ENCODE measurements at regions not wholly inside any gene's neighbourhood (a gene's known extent, or its start where the extent isn't known, plus 50 kb on each side); places are given as distances from the start of the nearest gene placed in this dataset.

GRCh38 chr1:88538222-88538899, 145.7 kb upstream of the PKN2 start:
- TF ChIP-seq, protein P1, sequence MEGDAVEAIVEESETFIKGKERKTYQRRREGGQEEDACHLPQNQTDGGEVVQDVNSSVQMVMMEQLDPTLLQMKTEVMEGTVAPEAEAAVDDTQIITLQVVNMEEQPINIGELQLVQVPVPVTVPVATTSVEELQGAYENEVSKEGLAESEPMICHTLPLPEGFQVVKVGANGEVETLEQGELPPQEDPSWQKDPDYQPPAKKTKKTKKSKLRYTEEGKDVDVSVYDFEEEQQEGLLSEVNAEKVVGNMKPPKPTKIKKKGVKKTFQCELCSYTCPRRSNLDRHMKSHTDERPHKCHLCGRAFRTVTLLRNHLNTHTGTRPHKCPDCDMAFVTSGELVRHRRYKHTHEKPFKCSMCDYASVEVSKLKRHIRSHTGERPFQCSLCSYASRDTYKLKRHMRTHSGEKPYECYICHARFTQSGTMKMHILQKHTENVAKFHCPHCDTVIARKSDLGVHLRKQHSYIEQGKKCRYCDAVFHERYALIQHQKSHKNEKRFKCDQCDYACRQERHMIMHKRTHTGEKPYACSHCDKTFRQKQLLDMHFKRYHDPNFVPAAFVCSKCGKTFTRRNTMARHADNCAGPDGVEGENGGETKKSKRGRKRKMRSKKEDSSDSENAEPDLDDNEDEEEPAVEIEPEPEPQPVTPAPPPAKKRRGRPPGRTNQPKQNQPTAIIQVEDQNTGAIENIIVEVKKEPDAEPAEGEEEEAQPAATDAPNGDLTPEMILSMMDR (IDR thresholded peaks at IDR 0.05): no peak

- TF ChIP-seq, protein P1 (IDR thresholded peaks at IDR 0.05): no peak
These were observed 143.8 kb upstream of the PKN2 start for GRCh38 chr1:88540255-88540654.

DNA sequence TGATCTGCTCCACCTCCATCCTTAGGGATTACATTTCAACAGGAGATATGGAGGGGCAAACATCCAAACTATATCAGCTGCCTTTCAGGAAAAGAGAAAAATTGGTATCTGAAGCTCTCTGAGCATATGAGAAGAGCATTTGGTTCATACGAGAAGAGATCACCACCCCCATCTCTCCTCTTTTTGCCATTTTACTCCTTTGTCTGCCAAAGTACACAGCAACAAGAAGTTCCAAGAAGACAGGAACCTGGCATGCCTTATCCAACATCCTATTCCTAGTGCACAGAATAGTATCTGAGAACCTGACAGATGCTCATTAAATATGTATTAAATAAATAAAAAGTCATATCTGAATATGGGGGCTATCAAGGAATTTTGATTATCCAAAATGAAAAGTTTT, 142.5 kb upstream of the PKN2 start:
- TF ChIP-seq, protein P1 (IDR thresholded peaks at IDR 0.05): no peak

DNA sequence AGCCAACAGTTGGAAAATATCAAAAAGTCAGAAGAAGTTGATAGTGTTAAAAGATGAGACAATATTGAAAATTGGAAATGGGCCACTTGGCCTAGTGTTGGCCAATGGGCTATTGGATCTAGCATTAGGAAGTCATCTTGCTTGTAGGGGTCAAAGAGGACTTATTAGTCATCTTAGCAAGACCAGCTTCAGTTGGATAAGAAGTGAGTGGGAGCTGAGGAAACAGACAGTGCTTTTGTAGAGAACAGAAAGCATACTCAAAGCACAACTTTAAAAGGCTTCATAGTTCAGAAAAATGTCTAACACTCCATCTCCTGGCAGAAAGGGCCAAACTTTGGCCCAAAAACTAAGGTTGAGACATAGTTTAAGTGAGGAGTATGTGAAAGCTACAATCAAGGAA, 139.9 kb upstream of the PKN2 start:
- TF ChIP-seq, protein P1 (IDR thresholded peaks at IDR 0.05): no peak

- TF ChIP-seq, protein P1 (IDR thresholded peaks at IDR 0.05): peak; percentile 34; the same call in 1 of the 2 replicates
These were observed 134.5 kb upstream of the PKN2 start for GRCh38 chr1:88549536-88549935.

DNA sequence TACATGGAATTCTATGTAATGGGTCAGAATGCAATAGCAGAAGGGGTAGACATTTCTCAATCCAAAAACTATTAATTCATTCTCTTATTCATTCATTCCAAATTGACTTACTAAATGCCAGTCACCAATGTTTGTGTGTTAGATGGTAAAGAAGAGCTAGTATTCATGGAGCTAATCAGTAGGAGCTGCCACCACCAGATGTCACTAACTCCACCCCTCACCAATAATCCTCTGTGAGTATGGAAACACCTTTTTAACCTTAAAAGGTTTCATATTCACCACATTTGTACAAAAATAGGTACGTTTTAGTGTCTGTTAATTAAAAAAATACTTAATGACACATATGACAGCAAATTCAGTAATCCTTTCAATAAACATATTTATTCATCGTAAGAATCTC, 131.8 kb upstream of the PKN2 start:
- TF ChIP-seq, protein P1 (IDR thresholded peaks at IDR 0.05): peak; percentile 31

DNA sequence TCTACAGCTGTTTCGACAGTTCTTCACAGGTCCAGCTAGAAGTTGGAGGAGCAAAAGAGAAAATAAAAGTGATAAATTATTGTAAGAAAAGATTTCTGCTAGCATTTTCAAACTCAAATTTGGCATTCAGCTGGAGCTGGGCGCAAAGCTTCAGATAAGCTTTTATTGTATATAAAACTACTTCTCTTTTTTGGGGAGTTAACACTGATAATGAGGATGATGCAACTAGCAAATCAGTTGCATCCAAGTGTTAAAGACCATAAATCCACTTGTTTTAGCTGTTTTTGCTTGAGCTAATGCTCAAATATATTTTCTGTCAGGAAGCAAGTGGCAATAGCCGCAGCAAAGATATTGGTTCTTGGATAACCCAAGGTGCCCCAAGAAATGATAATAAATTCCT, 127.1 kb upstream of the PKN2 start:
- TF ChIP-seq, protein P1 (IDR thresholded peaks at IDR 0.05): no peak

DNA sequence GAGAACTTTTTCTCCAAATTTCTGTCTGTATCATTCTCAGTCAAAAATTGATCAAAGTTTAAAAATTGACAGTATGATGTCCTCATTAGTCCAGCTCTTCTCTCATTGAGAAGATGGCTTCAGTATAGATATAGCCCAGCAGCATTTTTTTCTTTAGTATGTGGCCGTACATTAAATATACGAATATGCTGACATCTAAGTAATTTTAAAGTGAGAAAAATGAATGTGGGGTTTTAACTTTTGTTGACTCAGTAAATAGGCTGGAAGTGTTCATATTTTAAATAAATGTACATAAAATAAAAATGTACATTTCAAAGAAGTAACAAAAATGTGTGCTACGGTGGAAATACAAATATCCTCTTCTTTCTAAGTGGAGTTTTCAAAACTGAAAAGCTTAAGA, 123.5 kb upstream of the PKN2 start:
- TF ChIP-seq, protein P1 (IDR thresholded peaks at IDR 0.05): no peak
